GM21737 (cell line): ENCODE measurements at regions not wholly inside any gene's neighbourhood (a gene's known extent, or its start where the extent isn't known, plus 50 kb on each side); places are given as distances from the start of the nearest gene placed in this dataset.

Experiments used
- ATAC-seq: cut with Tn5 transposase; IDR thresholded peaks from one replicate; pipeline ENCODE4 v1.9.1; 2021; ENCODE audit warnings: mild to moderate bottlenecking, moderate library complexity; ENCODE audit not compliant: unreplicated experiment

GRCh38 chr4:11529625-11530201 is 101.0 kb upstream of the HS3ST1 start:
- ATAC-seq: no peak

DNA sequence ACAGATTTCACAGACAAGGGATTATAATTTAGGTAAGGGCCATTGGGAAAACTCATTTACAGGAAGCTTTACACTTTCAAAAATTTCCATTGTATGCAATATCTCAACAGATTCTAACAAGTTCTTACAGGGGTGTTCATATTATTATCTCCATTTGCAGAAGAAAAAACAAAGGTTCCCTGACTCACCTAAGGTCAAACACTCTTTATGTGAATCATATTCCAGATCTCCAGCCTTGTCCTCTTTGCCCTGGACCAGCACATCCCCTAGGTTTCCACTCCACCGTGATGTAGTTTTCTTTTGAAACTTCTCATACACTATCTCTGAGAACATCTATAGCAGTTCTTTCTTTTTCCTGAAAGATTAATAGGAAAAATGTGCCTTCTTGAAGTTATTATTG is 96.4 kb upstream of the HS3ST1 start:
- no peak for ATAC-seq

DNA sequence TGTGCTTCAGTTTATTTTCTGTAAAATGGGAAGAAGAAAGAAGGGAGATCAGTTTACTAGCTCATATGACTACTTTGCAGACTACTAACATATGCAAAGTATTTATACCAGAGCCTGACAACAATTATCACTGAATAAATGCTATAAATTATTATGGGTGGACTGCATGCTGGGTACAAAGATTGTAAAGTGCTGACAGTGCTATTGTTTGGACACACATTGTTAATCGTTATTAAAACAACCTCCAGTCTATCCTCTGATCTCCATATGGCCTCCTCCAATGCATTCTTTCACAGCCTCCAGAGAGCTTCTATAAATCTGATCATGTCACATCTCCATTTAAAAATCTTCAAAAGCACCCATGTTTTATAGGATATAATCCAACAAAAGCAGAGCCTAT is 90.1 kb upstream of the HS3ST1 start:
- no peak for ATAC-seq

DNA sequence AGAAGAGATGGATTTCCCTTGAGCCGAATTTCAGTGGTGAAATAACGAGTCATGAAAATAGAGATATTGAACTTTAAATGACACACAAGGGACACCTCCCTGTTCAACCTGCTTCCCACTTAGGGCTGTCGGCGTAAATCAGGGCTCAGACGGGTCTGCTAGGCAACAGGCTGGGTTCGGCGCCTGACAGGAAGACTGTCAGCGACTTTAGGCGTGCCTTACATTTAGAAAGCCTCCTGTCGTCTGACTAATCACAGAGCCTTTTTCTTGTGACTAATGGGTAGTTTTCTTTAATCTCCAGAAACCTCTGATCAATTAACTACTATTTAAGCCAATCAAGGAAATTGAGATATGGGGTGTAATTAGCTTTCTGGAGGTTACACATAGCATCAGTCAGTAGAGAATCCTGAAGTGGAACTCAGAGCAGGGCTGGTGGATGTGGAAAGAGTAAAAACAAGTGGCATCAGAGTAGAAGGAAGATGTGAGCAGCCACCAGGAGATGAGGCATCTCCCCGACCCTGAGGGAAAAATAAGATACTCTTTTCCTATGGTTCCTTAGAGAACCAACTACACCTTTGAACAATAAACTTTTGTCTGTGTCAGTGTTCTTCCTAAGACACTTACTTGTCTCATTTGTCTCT is 86.2 kb upstream of the HS3ST1 start:
- ATAC-seq: no peak

- ATAC-seq: no peak
These were observed 85.3 kb upstream of the HS3ST1 start for GRCh38 chr4:11514003-11514402.

DNA sequence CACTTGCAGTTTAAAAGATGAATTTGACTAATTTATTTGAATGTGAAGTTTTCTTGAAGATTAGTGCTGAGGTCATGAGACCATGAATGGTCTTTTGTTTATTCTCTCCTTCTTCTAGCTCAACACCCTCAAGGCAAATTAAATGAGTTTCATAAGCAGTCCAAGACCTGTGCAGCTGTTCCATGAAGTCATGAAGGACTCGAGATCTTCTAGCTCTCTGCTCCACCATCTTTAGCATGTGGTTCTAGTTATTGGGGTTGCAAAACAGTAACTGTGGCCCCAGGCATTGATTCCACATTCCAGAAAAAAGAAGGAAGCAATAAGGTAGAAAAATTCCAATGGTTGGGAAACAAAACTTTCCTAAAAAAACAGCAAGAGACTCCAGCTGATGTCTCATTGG is 84.2 kb upstream of the HS3ST1 start:
- ATAC-seq: no peak

GRCh38 chr4:11511321-11511720 is 82.6 kb upstream of the HS3ST1 start:
- ATAC-seq: no peak

DNA sequence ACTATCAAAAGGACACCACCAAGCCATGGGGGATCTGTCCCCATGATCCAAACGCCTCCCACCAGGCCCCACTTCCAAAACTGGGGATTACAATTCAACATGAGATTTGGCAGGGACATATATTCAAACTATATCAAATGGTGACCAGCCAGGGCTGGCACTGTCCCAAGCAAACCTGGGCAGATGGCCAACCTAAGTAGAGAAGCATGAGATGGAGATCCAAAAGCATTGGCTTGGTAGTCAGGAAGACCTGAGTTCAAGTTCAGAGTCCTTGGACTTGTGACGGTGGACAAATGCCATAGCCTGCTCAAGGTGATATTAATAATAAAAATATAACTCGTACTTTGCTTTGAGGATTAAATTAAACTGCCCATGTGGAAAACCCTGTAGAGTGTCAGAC is 79.2 kb upstream of the HS3ST1 start:
- ATAC-seq: no peak

DNA sequence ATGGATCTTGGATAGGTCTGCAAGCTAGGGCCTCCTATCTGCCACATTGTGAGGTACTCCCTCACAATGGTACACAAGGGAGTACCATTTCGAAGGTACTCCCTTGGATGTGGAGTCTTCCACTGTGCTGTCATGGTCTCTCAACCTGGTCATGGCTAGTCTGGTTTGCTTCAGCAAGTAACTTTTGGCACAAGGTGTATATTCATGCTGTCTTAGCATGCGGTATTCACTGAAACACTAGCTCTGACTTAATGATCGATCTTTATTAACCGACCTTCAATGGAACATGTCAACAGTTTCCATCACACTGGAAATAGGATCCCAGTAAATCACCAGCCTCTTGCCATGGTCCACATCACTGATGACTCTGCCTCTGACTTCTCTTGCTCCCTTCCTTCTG is 77.5 kb upstream of the HS3ST1 start:
- no peak for ATAC-seq

GRCh38 chr4:11505221-11505971 is 76.7 kb upstream of the HS3ST1 start:
- ATAC-seq: no peak

- ATAC-seq: no peak
These were observed 74.5 kb upstream of the HS3ST1 start for GRCh38 chr4:11503166-11503565.

GRCh38 chr4:11497972-11498371 is 69.3 kb upstream of the HS3ST1 start:
- ATAC-seq: no peak

DNA sequence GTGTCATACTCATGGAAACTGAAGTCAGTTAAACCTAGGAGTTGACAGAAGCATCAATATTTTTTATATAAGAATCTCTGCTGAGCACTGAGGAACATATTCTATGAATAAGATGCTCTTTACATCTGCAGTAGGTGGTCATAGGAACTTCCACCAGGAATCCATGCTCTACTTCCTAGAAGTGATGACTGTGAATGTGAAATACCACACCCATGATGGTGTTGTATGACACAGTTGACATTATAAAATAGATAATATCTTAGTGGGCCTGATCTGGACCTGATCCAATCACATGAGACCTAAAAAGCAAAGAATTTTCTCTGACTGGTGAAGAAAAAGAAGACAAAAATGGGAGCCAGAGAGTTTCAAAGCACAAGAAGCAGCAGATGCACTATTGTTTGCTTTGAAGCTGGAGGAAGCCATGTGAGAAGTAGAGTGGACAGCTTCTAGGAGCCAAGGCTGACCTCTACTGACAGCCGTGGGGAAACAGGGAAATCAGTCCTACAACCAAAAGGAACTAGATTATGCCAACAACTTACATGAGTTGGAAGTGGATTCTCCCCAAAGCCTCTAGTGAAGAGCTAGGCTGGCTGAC is 68.6 kb upstream of the HS3ST1 start:
- no peak for ATAC-seq

- no peak for ATAC-seq
These were observed 67.7 kb upstream of the HS3ST1 start for GRCh38 chr4:11496351-11496829.

- no peak for ATAC-seq
These were observed 67.1 kb upstream of the HS3ST1 start for GRCh38 chr4:11495818-11496217.

- ATAC-seq: no peak
These were observed 66.6 kb upstream of the HS3ST1 start for GRCh38 chr4:11495291-11495690.

DNA sequence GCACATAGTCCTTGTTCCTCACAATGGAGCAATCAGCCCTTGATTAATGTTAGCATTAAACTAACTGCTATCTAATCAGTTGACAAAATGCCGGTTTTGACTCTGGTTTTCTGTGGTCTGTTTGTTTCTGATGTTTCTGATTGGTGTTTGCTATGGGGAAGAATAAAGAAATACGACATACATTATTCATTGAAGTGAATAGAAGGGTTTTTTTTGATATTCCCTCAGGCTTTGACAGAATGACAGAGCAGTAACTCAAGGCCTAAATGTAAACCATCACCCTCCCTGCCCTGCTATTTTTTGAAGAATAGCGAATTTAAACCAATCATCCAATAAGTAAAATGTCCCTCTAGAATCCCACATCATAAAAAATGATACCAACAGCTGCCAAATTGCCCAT is 65.5 kb upstream of the HS3ST1 start:
- no peak for ATAC-seq

DNA sequence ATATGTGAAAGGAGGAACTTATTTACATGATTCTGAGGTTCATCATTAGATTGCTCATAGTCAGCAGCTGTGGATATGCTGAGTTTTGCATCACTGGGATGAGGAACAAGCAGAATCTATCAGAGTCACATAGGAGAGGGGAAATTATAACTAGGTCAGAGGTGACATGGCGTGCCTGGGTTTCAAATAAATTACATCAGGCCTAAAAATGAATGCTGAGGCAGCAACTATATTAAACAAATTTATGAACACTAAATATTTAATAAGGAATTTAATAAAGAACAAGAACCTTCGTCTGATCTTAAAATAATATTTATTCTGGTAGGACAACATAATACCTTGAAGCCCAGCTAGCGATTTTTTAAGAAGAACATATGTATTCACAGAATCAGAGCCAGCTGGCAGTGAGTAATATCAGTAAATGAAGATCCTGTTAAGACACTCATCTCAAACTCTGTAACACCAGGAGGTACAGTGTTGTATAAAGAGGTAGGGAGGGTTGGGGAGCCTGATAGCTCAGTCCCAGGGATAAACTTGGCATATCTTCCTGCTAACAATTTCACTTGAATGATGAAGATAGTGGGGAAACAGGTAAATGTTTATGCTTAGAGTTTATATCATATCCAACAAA is 60.9 kb upstream of the HS3ST1 start:
- no peak for ATAC-seq

- no peak for ATAC-seq
These were observed 60.2 kb upstream of the HS3ST1 start for GRCh38 chr4:11488657-11489452.

DNA sequence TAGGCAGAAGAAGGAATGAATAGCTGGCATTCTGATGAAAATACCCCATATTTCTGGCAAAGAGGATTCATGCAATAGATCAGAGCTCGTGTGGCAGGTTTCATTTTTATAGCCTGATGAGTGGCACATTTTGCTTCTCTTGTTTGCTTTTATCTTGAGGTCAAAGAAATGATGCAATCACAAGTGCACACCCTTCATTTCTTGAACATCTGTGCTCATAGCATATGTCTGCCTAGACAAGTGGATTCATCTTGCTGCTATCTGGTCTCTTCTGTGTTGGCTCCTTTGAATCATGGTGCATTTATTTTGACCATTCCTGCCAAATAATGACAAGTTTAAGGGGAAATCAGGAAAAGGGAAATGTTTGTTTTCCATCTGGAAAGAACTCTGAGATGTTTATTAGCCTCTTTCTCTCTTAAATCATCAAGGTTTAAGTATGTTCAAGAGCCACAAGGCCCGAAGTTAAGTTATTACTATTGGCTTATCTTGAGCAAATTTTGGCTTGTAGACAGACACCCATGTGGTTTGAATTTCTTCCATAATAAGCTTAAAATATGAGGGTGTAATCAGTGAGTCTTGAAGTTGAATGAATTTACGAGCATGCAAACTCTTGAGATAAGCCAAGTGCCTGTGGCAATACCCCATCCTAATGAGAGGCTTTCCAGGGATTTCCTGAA is 59.3 kb upstream of the HS3ST1 start:
- no peak for ATAC-seq
